ENCODE measurements at regions not wholly inside any gene's neighbourhood (a gene's known extent, or its start where the extent isn't known, plus 50 kb on each side); places are given as distances from the start of the nearest gene placed in this dataset.

DNA sequence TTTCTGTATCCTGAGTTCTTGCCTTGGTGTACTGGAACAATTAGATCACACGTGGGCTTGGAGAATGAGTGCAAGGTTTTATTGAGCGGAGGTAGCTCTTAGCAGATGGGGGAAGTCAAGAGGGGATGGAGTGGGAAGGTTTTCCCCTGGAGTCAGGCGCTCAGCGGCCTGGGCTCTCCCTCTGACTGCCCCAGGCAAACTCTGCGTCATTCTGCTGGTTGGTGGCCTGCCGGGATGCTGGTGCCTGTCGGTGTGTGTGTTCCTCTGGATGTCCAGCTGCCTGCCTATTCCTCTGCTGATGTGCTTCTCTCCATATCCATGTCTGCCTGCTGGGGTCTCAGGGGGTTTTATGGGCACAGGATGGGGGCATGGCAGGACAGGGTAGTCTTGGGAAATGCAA lies 111.0 kb downstream of the TRIB2 start:
- DNase-seq, result no peak

DNA sequence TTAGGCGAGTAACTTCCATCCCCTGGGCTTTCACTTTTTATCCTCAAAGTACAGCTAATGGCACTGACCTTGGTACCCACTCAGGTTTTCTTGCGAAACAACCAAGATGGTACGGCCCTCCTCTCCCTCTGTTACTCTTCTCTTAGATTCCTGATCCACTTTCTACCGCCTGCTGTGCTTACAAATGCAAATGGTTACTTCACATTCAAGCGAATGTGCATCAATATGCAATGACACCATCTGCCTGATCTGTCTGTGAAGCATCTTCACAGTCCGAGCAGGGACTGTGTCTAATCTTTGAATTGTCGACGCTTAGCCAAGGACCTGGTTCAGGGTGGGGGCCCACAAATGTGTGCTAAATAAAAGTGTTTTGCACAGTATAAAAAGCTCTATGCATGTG lies 112.2 kb downstream of the TRIB2 start:
- DNase-seq, result no peak

DNA sequence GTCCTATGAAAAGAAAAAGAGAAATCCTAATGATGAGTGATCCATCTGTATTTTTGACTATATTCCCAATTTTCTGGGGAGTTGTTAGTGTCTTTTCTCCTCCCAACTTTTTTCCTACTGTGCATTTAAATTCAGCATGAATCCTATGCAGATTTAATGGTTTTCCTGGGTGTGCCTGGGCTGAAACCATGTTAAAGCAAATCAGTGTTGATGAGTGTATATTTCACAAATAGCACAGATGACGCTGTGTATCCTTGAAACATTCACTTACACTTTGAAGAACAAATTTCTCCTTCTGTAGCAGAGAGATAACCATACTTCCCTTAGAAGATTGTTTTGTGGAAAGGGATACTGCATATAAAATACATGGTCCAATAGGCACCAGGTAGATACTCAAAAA lies 114.3 kb downstream of the TRIB2 start:
- DNase-seq, result no peak

DNA sequence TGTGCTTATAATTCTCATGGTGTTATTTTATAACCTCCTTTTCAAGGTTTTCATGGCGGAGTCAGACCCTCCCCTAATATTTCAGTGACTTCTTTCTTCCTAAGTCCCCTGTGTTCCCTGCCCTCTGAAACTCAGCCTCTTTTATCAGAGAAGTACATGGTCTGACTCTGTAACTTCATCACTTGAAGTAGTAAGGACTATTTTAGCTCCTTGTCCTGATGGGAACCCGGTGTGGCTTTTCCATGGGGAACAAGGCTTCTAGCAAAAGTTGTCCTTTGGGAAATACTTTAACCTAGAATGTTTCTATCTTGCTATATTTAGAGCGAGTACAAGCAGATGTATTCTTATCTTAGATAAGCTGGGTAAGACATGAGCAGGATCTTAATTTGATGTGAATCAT lies 117.5 kb downstream of the TRIB2 start:
- DNase-seq, result no peak

DNA sequence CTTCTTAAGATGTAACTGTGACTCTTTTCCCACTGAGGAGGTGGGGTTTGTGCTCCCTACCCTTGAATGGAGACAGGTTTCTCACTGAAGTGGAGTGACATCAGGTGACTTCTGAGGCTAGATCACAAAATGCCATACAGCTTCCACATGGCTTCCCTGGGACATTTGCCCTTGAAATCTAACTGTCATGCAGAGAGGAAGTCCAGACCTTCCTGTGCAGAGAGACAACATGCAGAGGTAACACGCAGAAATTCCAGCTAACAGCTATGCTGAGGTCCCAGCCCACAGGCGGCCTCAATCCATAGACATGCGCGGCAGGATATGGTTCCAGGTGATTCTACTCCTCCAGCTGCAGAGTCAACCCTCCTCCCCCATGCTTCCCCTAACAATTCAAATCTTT lies 119.0 kb downstream of the TRIB2 start:
- DNase-seq, result no peak

DNA sequence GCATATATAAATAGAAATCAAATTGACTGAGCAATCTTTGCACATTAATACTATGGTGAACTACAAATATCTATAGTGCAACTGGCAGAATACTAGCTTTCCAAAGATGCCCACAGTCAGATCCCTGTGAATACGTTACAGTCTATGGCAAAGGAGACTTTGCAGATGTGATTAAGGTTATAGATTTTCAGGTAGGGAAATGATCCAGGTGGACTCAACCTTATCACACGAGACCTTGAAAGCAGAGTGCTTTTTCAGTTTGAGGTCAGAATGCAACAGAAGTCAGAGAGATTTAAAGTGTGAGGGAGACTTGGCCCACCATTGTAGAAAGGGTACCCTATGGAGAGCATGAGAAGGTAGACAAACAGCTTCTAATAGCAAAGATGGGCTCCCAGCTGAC lies 122.6 kb downstream of the TRIB2 start:
- DNase-seq, result no peak

DNA sequence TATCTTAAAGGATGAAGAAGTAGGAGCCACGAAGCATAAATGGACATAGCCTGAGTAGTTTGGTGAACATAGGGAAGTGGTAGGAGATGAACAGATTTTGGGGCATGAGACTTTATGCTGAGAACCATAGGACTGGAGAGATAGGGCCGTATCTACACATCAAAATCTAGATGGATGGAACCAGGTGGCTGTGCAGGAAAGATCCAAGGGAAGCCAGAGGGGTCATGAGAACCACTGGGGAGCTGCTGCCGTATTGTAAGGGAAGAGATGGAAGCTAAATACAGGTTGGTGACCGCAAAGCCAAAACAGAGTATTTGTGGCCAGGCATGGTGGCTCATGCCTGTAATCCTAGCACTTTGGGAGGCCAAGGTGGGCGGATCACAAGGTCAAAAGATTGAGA lies 124.3 kb downstream of the TRIB2 start:
- DNase-seq, result no peak

DNA sequence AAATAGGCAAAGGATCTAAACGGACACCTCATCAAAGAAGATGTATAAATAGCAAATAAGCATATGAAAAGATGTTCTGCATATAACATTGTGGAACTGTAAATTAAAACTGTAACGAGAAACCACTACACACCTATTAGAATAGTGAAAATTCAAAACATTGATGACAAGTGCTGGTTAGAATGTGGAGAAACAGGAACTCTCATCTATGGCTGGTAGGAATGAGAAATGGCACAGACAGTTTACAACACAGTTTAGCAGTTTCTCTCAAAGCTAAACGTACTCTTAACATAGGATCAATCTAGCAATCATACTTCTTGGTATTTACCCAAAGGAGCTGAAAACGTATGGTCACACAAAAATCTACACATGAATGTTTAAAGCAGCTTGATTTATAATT lies 126.2 kb downstream of the TRIB2 start:
- no peak for DNase-seq

DNA sequence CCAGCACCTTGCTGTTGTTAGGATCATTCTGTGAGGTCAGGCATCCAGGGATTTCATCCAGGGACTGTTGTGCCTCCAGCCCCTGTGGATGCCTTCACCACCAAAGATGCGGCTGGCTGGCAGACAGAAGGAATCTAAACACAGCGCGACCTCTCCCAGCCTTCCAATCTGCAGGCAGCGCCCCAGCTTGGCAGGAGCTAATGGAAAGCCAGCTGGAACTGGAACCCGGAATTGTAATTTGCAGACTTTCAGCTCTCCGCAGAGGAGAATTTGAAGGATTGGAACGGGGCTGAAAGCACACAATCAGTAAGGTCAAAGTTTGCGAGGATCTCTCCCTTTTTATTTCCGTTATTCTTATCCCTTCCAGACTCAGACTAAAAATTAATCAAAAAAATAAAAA lies 127.8 kb downstream of the TRIB2 start:
- DNase-seq, result peak in 11 of 56 donors; percentile 3 to 31 (median 7)

DNA sequence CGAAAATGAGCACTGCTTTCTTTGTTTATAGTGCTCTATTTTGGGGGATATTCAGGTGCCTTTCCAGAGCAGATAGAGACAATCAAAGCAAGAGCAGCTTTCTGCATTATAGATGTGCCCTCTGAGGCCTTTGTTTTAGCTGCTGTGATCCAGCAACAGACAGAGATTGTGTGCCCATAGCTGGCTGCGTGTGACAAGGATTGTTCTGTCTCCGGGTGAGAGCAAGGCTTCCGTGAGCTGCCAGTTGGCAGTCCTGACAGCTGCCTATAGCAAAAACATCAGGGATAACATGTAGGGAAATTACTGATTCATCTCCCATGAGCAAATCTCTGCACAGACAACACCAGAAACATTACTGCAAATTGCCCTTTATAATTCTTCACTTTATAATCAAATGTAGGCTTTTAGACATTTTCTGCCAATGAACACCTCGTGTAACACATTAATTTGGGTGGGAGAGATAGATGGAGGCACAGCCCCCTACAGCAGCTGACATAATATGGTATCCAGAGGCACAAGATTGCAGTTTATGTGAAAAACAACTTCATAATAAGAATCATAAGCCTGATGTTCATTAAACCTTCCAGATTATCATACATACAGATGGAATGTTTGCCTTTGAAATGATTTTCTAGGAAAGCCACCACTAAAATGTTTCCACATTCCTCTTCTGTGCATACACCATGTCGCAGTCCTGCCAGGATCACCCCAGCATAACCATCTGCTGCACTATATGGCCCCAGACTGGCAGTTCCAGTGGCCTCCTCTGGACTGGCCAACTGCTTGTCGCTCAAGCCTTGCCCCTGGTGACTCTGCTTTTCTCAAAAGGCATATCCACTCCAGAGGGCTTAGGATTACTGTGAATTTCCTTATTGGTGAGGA lies 131.2 kb downstream of the TRIB2 start:
- peak in 30 of 56 donors; percentile 1 to 69 (median 28) for DNase-seq

DNA sequence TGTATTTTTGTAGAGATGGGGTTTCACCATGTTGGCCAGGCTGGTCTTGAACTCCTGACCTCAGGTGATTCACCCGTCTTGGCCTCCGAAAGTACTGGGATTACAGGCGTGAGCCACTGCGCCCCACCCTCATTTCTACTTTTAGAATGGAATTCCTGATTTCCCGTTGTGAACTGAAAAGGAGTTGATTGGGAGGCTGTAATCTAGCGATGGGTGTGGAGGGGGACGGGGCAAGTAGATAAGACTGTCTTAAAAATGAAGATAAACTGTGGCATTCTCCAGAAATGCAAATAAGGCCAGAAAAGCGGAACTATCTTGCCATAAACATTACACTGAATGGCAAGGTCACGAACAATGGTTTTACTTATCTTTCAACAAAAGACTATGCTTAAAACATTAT lies 135.4 kb downstream of the TRIB2 start:
- no peak for DNase-seq

DNA sequence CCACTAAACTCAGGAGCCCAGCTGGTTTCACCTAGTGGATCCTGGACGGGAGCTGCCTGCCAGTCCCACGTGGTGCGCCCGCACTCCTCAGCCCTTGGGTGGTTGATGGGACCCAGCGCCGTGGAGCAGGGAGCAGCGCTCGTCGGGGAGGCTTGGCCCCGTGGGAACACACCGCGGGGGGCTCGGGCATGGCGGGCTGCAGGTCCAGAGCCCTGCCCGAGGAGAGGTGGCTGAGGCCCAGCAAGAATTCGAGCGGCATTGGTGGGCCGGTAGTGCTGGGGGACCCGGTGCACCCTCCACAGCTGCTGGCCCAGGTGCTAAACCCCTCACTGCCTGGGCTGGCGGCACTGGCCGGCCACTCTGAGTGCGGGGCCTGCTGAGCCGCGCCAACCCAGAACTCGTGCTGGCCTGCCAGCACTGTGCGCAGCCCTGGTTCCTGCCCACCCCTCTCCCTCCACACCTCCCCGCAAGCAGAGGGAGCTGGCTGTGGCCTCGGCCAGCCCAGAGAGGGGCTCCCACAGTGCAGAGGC lies 137.3 kb downstream of the TRIB2 start:
- DNase-seq, result no peak

DNA sequence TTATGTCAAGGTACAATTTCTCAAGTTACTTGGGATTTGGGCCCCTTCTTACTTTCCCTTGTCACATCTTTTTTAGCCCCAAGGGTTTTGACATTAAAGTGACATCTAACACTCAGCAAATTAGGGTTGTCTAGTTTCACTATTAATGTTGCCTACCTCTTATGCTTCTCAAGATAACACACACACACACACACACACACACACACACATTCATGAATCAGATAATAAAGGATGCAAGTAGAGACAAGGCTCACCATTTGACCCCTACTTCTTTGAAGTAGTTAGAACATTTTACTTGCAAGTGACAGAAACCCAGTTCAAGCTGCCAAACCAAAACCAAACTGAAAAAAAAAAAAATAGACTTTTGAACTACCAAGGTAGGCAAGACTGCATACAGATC lies 138.8 kb downstream of the TRIB2 start:
- DNase-seq, result no peak

DNA sequence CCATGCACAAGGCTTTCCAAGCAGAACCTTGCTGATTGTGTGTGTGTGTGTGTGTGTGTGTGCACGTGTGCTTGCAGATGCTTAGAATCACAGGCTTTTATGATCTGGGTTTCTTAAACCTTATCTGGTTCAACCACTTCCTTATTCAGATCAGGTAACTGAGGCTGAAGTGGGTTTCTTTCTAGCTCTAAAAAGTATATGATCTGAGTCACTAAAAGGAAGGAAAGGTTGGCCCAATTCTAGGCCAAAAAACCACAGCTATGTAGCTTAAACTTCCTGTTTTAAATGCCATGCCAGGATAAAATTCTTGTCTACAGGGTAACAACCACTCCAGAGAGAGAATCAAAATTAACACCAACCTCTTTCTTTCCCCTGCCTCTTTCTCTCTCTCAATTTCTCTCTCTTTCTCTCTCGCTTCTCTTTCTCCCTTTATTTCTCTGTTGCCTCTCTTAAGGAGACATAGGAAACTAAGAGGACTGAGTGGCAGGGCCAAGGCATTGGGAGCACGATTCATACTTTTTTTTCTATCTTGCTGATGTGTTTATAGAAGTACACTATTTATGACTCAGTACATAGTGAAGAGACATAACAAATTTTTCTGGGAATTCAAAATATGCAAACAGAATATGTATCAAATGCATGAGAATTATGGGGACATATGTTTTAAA lies 140.3 kb downstream of the TRIB2 start:
- DNase-seq, result no peak

DNA sequence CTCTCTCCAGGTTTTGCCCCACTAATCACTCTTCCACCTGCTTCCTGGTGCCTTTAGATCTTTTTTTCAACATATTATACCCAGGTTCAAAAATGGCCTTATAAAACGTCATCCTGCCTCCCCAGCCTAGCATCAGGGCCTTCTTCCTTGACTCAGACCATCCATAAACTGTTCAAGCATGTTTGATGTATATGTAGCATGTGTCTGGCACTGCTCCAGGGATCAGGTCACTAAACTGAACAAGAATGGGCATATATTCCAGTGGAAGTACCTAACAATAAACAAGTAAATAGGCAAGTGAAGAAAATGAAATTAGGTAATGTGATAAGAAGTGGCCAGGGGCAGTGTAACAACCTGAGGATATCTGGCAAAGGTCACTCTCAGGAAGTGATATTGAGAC lies 141.2 kb downstream of the TRIB2 start:
- no peak for DNase-seq

DNA sequence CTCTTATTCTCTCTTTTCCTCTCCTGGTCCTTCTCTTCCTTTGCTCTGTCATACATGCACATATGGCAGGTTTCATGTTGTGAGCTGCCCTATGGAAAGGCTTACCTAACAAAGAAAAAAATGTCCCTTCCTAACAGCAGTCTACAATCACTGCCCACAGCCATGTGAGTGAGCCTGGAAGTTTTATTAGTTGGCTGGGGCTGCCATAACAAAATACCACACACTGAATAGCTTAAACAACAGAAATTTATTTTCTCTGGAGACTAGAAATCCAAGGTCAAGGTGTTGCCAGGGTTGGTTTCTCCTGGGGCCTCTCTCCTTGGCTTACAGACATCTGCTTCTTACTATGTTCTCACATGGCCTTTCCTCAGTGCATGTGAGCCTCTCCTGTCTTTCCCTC lies 142.1 kb downstream of the TRIB2 start:
- no peak for DNase-seq

DNA sequence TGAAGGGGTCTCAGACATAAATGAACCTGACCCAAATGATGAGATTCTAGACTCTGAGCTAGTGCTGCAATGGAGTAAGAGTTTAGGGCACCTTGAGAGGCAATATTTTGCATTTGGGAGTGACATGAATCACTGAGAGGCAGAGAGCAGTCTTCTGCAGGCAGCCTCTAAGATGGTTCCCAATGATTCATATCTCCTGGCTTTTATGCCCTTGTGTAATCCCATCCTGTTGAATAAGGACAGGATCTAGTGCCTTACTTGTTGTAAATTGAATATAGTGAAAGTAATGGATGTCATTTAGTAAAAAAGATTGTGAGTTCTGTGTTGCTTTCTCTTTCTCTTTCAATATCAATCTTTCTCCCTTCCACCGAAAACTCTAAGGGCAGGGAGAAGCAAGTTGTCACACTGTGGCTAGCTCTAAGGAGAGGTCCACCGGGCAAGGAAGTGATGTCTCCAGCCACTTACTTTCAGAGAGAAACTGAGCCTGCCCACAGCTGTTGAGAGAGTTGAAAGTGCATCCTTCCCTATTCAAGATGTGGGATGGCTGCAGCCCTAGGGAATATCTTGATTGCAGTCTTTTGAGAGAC lies 144.7 kb downstream of the TRIB2 start:
- no peak for DNase-seq

DNA sequence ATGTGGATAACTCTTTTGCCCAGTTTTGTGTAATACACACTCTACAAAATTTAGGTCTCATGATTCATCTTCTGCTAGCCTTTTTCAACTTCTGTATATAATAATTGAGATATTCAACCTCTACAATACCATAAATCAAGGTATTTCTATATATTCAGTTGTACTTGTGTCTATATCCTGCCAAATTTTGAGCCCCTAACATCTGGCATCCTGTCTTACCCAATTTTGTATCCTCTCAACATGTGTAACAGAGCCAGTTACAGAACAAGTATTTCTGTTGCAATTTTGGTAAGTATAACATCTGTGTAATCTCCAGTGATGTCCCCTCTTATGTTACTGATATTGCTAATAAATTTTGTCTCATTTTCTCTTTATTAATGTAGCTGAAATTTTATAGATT lies 145.8 kb downstream of the TRIB2 start:
- no peak for DNase-seq

DNA sequence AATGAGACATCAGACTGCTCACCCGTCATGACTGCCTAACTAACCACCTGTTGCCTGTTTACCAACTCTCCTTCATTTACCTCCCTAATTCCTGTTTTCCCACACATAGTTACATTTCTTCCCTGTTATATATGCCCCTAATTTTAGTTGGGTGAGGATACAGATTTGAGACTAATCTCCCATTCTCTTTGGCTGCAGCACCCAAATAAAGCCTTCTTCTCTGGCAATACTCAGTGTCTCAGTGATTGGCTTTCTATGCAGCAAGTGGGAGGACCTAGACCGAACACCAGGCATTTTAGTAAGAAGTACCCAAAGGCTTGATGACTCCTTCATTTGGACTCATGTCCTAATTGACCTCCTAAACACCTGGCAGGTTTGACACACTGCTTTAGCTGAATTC lies 147.2 kb downstream of the TRIB2 start:
- no peak for DNase-seq

DNA sequence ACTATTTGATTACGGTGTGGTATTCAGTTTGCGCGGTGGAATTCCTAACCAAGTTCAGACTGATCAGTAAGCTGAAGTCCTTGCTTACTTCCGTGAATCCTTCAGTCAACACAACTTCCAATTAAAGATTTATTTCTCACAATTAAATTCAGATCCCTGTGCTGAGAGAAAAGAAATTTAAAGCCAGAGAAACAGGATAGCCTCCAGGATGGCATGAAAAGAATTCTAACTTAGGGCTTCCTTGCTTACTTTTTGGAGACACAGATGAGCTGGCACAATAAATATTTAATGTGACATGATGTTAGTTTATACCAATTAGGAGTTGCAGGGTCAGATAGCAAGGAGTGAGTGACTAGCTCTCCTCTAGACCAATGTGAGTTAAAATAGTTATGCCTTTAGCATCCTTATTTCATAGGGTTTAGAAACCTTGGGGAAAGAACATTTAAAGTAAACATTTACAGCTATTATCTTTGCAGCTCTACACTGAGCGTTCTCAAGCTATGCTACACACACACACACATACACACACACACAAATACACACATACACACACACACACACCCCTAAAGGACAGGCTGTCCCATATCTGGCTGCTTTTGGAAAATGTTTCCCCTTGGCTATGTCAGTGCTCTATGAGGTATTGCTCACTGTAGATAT lies 151.0 kb downstream of the TRIB2 start:
- DNase-seq, result no peak

DNA sequence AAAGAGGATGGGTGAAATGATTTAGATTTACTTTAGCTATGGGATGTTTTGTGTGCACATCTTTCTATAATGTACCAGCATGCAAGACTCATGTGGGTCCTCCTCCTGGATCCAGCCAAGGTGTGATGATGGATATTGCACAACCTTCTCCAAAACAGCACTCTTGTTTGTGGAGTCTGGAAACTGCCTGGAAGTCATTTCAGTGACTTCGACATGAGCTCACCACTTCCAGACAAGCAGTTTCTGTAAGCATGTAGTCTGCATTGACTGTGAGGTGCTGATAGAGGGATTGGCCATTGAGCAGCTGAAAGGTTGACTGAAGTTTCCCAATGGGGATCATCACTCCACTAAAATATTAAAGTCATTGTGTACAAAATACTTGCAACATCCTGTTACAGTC lies 154.0 kb downstream of the TRIB2 start:
- no peak for DNase-seq

Measured in nucleus accumbens (tissue), 56 donors.